Loucy (cell line): ENCODE measurements at regions not wholly inside any gene's neighbourhood (a gene's known extent, or its start where the extent isn't known, plus 50 kb on each side); places are given as distances from the start of the nearest gene placed in this dataset.

Source experiments
- CTCF ChIP-seq: fragments of 200-600 bp; sonication (generic); conservative IDR thresholded peaks from 2 replicates; pipeline ENCODE4 v1.5.1; 2014; ENCODE audit warnings: mild to moderate bottlenecking, antibody characterized with exemption, low read length
- EZH2phosphoT487 ChIP-seq: fragments of 200-600 bp; IDR thresholded peaks from 2 replicates; pipeline ENCODE4 v1.6.1; 2018; ENCODE audit warnings: antibody characterized with exemption, mild to moderate bottlenecking, moderate library complexity, borderline replicate concordance

DNA sequence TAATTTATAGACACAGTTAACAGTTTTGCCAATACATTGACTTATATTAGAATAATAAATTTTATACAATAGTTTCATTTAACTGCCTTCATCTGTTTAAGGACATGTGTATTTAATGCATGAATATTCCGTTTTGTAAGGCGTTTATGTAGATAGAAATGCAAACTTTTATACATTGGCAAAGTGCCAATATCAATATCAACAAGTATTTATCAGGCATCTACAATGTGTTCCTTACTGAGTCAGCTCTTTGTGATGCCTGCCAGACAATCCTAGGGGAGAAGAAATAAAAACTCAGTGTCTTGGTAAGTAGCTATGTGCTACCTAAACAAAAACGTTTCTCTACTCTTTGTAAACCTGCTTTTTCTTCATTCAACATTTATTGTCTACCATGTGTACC is 1142.2 kb downstream of the C4orf33 start:
- TF ChIP-seq CTCF (no peak), EZH2phosphoT487 (no peak)
